Left colon (tissue), 2 donors: ENCODE measurements at regions not wholly inside any gene's neighbourhood (a gene's known extent, or its start where the extent isn't known, plus 50 kb on each side); places are given as distances from the start of the nearest gene placed in this dataset.
"Not testable (repeated sequence)": the region's sequence is repeated elsewhere in the genome, so short reads cannot be mapped to it uniquely, and the experiment has no call there.

ENCODE experiments used
- ATAC-seq: fragments of 200-7000 bp; cut with Tn5 transposase; one replicate; pipeline ENCODE4 v1.9.1; 2020; ENCODE audit warnings: mild to moderate bottlenecking, moderate library complexity
- DNase-seq, 2 donors: peaks; one replicate each; pipeline ENCODE4 v3.0.0-alpha.2; 2020
- intact Hi-C, 2 donors: fragments of 100-400 bp; cut with DNase I in 1 of 2; cut with micrococcal nuclease in 1 of 2; formaldehyde crosslinking; loops; one replicate each; pipeline versions ENCODE4 v1.11.2 to v1.14.0; 2022; cut with DNase I, micrococcal nuclease
- donor health status: DM: no; HTN: no; CAD: no.
- donor health status: DM: yes; HTN: yes; CAD: no.

GRCh38 chr10:130257897-130258296 is 121.7 kb downstream of the GLRX3 start:
- no peak for DNase-seq
- no peak for ATAC-seq

DNA sequence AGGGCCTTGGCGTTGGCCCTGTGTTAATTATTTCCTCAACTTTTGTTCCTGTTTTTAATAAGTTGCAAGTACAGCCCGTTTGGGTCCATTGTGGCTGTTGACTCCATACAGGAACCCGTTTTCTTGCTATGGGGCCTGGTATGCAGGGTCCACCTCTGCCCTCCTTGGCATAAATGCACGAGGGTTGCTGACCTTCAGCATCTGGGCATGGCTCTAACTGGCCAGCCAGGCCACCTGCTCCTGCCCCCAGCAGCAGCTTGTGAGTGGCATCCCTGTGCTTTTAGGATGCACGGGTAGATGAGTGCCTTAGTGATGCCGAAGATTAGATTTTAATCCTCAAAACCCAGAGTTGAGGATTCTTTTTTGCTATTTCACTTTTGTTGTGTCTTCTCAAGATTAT is 123.2 kb downstream of the GLRX3 start:
- DNase-seq: no peak
- intact Hi-C loops: no loop called here
- ATAC-seq: no peak

More at GRCh38 chr10:130257897-130258296, 121.7 kb downstream of the GLRX3 start:
- intact Hi-C loops: no loop called here

GRCh38 chr10:130261306-130261705 is 125.1 kb downstream of the GLRX3 start:
- DNase-seq (no peak), ATAC-seq (no peak)
- intact Hi-C loops: no loop called here

- intact Hi-C loops: no loop called here
- DNase-seq (no peak), ATAC-seq (no peak)
Observed at GRCh38 chr10:130261766-130262165, 125.6 kb downstream of the GLRX3 start.

DNA sequence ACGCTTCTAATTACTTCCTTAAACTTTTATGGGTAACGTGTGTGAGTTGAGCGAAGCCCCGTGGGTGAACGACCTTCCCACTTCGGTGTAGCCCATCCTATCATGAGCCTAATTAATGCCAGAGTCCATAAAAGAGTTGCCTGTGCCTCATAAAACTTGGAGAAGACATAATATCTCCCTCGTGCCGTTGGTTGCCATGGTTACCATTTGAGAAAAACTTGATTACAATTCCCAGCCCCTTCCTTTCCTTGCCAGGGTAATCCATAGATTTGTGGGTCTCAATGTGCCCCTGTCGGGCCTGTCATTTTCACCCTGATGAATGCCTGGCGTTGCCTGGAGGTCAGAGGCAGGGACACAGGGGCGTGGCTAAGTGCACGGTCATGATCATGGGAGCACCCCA is 127.1 kb downstream of the GLRX3 start:
- ATAC-seq (no peak), DNase-seq (no peak)
- intact Hi-C loops: no loop called here

GRCh38 chr10:130265542-130265941 is 129.4 kb downstream of the GLRX3 start:
- ATAC-seq (no peak), DNase-seq (no peak)
- intact Hi-C loops: no loop called here

DNA sequence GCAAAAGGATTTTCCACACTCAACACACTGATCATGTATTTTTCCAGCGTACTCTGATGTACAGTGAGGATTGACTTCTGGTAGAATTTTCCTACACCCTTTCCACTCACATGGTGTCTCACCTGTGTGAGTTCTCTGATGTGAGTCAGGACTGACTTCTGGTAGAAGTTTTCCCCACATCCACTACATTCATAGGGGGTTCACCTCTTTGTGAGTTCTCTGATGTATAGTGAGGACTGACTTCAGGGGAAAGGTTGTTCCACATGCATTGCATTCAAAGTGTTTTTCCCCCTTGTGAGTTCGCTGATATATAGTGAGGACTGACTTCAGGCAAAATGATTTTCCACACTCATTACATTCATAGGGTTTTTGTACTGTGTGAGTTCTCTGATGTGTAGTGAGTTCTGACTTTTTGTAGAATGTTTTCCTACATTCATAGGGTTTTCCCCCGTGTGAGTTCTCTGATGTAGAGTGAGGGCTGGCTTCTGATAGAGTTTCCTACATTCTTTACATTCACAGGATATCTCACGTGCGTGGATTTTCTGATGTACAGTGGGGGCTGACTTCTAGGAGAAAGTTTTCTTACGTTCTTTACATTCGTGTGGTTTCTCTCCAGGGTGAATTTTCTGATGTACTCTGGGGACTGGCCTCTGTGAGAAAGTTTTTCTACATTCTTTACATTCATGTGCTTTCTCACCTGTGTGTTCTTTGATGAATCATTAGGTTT is 146.5 kb downstream of the GLRX3 start:
- ATAC-seq (no peak), DNase-seq (no peak)
- intact Hi-C loops: no loop called here

DNA sequence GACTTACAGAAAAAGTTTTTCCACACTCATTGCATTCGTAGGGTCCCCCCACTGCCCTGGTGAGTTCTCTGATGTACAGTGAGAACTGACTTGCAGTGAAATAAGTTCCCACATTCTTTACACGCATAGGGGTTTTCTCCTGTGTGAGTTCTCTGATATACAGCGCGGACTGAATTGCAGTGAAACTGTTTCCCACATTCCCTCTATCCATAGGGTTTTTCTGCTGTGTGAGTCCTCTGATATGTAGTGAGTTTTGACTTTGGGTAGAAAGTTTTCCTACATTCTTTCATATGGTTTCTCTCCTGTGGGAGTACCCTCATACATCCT is 147.0 kb downstream of the GLRX3 start:
- no peak for ATAC-seq
- DNase-seq: no peak
- intact Hi-C loops: no loop called here

GRCh38 chr10:130295761-130296160 is 159.6 kb downstream of the GLRX3 start:
- DNase-seq, intact Hi-C loops, ATAC-seq: not testable (repeated sequence)

GRCh38 chr10:130300608-130301020 is 164.4 kb downstream of the GLRX3 start:
- intact Hi-C loops: no loop called here
- DNase-seq: no peak
- ATAC-seq: peak; percentile 75

DNA sequence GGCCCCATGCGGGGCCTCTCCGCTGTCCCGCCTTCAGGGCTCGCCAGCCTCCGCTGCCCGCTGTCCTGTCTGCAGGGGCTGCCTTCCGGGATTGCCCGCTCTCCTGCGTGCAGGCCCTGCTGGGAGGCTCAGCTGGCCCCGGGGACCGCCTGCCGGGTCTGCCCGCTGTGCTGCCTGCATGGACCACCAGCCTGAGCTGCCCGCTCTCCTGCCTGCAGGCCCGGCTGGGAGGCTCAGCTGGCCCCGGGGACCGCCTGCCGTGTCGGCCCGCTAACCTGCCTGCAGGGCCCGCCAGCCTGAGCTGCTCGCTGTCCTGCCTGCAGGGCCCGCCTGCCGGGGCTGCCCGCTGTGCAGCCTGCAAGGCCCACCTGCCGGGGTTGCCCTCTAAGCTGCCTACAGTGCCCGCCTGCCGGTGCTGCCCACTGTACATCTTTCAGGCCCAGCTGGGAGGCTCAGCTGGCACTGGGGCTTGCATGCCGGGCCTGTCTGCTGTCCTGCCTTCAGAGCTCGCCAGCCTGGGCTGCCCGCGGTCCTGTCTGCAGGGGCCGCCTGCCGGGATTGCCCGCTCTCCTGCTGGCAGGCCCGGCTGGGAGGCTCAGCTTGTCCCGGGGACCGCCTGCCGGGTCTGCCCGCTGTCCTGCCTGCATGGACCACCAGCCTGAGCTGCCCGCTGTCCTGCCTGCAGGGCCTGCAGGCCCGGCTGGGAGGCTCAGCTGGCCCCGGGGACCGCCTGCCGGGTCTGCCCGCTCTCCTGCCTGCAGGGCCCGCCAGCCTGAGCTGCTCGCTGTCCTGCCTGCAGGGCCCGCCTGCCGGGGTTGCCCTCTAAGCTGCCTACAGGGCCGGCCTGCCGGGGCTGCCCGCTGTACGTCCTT is 165.1 kb downstream of the GLRX3 start:
- peak in 1 of 2 donors; percentile 22 for DNase-seq
- intact Hi-C loops: no loop called here
- peak; percentile 75 for ATAC-seq

DNA sequence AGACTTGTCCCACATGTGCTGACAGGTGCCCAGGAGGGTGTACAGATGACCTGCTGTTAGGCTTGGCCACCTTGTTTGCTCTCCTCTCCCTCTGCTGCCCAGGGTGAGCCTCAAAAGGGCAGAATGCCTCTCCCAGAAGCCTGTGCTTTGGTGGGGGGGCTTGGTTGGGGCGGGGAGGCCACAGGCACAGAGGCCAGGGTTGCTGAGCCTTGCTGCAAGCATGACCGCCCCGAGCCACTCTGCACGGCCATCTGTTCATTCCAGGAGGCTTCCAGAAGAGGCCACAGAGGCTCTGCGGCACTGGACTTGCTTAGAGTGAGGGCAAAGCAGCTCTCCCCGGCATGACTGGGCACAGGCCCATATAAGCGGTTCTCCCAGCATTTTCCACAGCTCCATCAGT is 190.8 kb downstream of the GLRX3 start:
- no peak for DNase-seq
- ATAC-seq: no peak
- intact Hi-C loops: no loop called here

- DNase-seq (no peak), ATAC-seq (no peak)
- intact Hi-C loops: no loop called here
Observed at GRCh38 chr10:130329792-130330191, 193.6 kb downstream of the GLRX3 start.

DNA sequence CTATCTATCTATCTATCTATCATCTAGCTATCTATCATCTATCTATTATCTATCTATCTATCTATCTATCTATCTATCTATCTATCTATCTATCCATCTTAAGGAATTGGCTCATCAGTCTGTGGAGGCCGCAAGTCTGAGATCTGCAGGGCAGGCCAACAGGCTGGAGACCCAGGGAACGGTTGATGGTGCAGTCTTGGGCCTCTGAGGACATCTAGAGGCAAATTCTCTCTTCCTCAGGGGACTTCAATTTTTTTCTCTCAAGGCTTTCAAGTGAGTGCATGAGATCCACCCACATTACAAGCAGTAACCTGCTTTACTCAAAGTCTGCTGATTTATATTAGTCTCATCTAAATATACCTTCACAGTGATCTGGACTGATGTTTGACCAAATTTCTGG is 197.0 kb downstream of the GLRX3 start:
- intact Hi-C loops: no loop called here
- DNase-seq: no peak
- no peak for ATAC-seq

- ATAC-seq (no peak), DNase-seq (no peak)
- intact Hi-C loops: no loop called here
Observed at GRCh38 chr10:130335336-130335735, 199.1 kb downstream of the GLRX3 start.

- intact Hi-C loops: no loop called here
- no peak for DNase-seq
- ATAC-seq: no peak
Observed at GRCh38 chr10:130336617-130337304, 200.6 kb downstream of the GLRX3 start.

DNA sequence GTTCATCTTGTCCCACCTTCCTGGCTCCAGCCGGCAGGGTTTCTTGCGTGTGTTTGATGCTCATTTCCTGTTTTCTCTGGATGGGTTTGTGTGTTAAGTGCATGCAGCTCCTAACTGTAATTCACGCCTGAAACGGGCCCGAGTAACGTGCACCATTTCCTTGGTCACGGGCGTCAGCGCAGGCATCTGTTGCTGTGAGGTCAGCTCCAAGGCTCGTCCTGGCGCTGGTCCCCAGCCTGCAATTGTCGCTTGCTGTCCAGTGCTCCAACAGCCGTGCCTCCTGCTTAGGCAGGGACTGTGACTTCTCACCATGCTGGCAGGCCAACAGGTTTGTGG is 201.1 kb downstream of the GLRX3 start:
- ATAC-seq: no peak

DNA sequence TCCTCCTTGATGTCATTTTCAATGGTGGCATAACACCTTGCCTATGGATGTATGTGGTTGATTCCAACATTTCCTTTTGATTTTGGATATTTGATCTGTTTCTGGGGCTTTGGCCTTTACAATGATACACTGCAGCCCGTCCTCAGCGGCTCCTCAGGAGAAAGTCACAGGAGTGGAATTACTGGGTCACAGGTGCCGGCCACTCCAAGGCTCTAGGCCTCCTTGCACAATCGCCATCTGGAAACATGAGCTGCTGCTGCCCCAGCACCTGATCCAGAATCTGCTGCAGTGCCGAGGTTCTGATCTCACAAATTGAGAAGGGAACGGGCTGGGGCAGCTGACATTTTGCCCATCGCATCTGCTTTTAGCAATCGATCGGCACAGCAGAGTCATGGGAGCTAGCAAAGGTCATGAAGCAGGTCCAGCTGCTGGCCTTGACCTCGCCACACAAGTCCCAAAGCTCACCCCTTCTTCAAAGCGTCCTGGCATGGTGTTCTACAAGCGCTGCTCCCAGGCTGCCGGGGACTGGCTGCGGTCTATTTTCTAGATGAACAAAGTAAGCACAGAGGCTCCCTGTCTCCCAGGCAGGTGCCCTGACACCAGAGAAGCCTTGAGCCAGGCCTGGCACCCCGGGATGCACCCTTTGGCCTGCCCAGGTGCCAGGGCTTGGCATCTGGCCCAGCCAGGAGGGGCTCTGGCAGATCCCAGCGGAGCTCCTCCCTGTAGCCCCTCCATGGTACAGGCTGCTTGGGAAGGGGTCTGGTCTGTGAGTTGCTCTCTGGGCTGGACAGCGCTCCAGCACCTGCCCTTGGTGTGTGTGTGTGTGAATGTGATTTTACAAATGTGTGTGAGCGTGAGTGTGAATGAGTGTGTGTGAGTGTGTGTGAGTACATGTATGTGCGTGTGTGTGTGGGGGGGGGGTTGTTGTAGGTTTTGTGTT is 201.8 kb downstream of the GLRX3 start:
- no peak for ATAC-seq
- intact Hi-C loops: no loop called here
- no peak for DNase-seq

More for the DNA sequence above, 201.1 kb downstream of the GLRX3 start:
- no peak for DNase-seq
- intact Hi-C loops: no loop called here

GRCh38 chr10:130338636-130339024 is 202.4 kb downstream of the GLRX3 start:
- intact Hi-C loops: no loop called here
- DNase-seq (no peak), ATAC-seq (no peak)
